ENCODE measurements at regions not wholly inside any gene's neighbourhood (a gene's known extent, or its start where the extent isn't known, plus 50 kb on each side); places are given as distances from the start of the nearest gene placed in this dataset.

DNA sequence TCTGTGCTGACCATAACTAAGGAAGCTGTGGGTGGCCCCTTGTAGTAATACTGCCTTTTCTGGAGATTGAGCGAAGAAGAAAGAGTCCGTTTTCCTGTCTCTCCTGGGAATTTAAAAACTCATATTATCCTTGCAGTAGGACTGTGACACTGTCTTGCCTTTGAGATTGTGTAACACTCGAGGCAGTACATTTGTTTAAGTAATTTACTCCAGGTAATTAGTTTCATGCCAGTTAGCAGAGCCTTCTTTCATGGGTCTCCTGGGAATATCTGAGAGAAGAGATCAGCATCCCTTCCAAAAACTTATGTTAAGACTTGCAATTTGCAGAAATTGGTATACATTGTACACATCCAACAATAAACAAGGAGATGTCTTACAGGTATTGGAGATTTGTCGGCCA lies 405.6 kb downstream of the DMRT2 start:
- no peak for DNase-seq (ENCODE audit: low read depth, low spot score)
- Histone ChIP-seq H3K27ac (ENCODE audit: control insufficient read depth, insufficient read depth, low read length) (no peak overlapping the region), H3K4me3 (ENCODE audit: control insufficient read depth in 2 of 3, extremely low read depth in 1 of 3, insufficient read depth in 2 of 3, low read depth in 1 of 3, low read length in 3 of 3) (no peak overlapping the region), H3K27me3 (ENCODE audit: control insufficient read depth, extremely low read depth, insufficient read depth, low read length) (no peaks in the 10 kb centered on the region), H3K79me2 (ENCODE audit: control insufficient read depth, insufficient read depth, low read length) (no peaks in the 10 kb centered on the region), H2AFZ (ENCODE audit: control insufficient read depth, low read length) (no peak overlapping the region), H3K36me3 (ENCODE audit: control insufficient read depth in 2 of 2, extremely low read depth in 1 of 2, insufficient read depth in 2 of 2, low read length in 2 of 2) (no peaks in the 10 kb centered on the region), H3K4me2 (ENCODE audit: control insufficient read depth, extremely low read depth, insufficient read depth, low read depth, low read length) (no peak overlapping the region), H3K4me1 (ENCODE audit: control insufficient read depth, extremely low read depth, insufficient read depth, low read length) (peaks cover 8% of the 10 kb centered on the region), H3K9ac (ENCODE audit: control insufficient read depth, extremely low read depth, insufficient read depth, low read length) (no peak overlapping the region), H3K9me1 (ENCODE audit: control insufficient read depth, extremely low read depth, insufficient read depth, low read length) (no peaks in the 10 kb centered on the region), H4K20me1 (ENCODE audit: control insufficient read depth, extremely low read depth, insufficient read depth, low read length) (no peaks in the 10 kb centered on the region), H3K9me3 (ENCODE audit: control insufficient read depth, low read depth, low read length) (no peaks in the 10 kb centered on the region)
- TF ChIP-seq EZH2 (IDR thresholded peaks at IDR 0.05; ENCODE audit: low read length), result no peak
- TF ChIP-seq, protein P1, sequence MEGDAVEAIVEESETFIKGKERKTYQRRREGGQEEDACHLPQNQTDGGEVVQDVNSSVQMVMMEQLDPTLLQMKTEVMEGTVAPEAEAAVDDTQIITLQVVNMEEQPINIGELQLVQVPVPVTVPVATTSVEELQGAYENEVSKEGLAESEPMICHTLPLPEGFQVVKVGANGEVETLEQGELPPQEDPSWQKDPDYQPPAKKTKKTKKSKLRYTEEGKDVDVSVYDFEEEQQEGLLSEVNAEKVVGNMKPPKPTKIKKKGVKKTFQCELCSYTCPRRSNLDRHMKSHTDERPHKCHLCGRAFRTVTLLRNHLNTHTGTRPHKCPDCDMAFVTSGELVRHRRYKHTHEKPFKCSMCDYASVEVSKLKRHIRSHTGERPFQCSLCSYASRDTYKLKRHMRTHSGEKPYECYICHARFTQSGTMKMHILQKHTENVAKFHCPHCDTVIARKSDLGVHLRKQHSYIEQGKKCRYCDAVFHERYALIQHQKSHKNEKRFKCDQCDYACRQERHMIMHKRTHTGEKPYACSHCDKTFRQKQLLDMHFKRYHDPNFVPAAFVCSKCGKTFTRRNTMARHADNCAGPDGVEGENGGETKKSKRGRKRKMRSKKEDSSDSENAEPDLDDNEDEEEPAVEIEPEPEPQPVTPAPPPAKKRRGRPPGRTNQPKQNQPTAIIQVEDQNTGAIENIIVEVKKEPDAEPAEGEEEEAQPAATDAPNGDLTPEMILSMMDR (optimal IDR thresholded peaks at IDR 0.05 in 1 of 3, IDR thresholded peaks at IDR 0.05 in 1 of 3, conservative IDR thresholded peaks at IDR 0.05 in 1 of 3; ENCODE audit: extremely low read depth in 1 of 3, insufficient read depth in 2 of 3, low read length in 3 of 3), result no peak
- no peak for FAIRE-seq
- dilution Hi-C loops (cut with MboI; ENCODE audit: extremely low pct_ligation_motif_present, low sequenced_read_pairs), result no loop called here

DNA sequence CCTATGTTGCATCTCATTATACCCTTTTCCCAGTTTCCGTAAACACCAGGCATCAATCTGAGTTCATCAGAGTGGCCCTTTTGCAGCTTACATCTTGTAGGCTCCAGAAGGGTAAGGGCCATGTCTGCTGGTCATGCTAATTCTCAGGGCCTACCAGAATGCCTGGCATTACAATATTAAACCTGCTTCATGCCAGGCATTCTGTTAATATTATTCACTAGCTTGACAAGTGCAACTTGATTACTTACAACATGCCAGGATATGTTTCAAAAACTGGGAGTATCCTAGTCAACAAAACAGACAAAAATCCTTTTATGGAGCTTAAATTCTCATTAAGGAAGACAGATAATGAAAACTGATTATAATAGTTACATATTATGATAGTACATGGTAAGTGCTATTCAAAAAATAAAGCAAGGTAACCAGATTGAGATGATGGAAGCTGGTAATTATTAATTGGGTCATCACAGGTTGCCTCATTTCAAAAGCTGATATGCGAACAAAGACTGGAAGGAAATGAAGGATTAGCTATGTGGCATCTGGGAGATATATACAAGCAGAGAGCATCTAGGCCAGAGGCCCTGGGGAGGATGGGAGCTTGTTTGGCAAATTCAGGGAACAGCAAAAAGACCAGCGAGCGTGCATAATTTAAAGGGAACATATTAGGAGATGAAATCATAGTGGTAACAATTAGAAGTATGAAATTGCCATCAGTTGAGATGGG lies 406.3 kb downstream of the DMRT2 start:
- Histone ChIP-seq H3K4me1 (ENCODE audit: control insufficient read depth, extremely low read depth, insufficient read depth, low read length) (peaks cover 8% of the 10 kb centered on the region), H2AFZ (ENCODE audit: control insufficient read depth, low read length) (no peak overlapping the region), H3K79me2 (ENCODE audit: control insufficient read depth, insufficient read depth, low read length) (no peaks in the 10 kb centered on the region), H4K20me1 (ENCODE audit: control insufficient read depth, extremely low read depth, insufficient read depth, low read length) (no peaks in the 10 kb centered on the region), H3K27ac (ENCODE audit: control insufficient read depth, insufficient read depth, low read length) (no peak overlapping the region), H3K9me1 (ENCODE audit: control insufficient read depth, extremely low read depth, insufficient read depth, low read length) (no peaks in the 10 kb centered on the region), H3K9ac (ENCODE audit: control insufficient read depth, extremely low read depth, insufficient read depth, low read length) (no peak overlapping the region), H3K36me3 (ENCODE audit: control insufficient read depth in 2 of 2, extremely low read depth in 1 of 2, insufficient read depth in 2 of 2, low read length in 2 of 2) (no peaks in the 10 kb centered on the region), H3K4me2 (ENCODE audit: control insufficient read depth, extremely low read depth, insufficient read depth, low read depth, low read length) (no peak overlapping the region), H3K27me3 (ENCODE audit: control insufficient read depth, extremely low read depth, insufficient read depth, low read length) (no peaks in the 10 kb centered on the region), H3K4me3 (ENCODE audit: control insufficient read depth in 2 of 3, extremely low read depth in 1 of 3, insufficient read depth in 2 of 3, low read depth in 1 of 3, low read length in 3 of 3) (no peak overlapping the region), H3K9me3 (ENCODE audit: control insufficient read depth, low read depth, low read length) (no peaks in the 10 kb centered on the region)
- no peak for DNase-seq (ENCODE audit: low read depth, low spot score)
- no peak for FAIRE-seq
- TF ChIP-seq, protein P1 (optimal IDR thresholded peaks at IDR 0.05 in 1 of 3, IDR thresholded peaks at IDR 0.05 in 1 of 3, conservative IDR thresholded peaks at IDR 0.05 in 1 of 3; ENCODE audit: extremely low read depth in 1 of 3, insufficient read depth in 2 of 3, low read length in 3 of 3), result no peak
- TF ChIP-seq EZH2 (IDR thresholded peaks at IDR 0.05; ENCODE audit: low read length), result no peak
- dilution Hi-C loops (cut with MboI; ENCODE audit: extremely low pct_ligation_motif_present, low sequenced_read_pairs), result no loop called here
